ENCODE measurements at regions not wholly inside any gene's neighbourhood (a gene's known extent, or its start where the extent isn't known, plus 50 kb on each side); places are given as distances from the start of the nearest gene placed in this dataset.

- TF ChIP-seq CBX5 (IDR thresholded peaks at IDR 0.05; ENCODE audit: low read depth, low read length) = no peak
- no peak for TF ChIP-seq EP300 (IDR thresholded peaks at IDR 0.05; ENCODE audit: borderline replicate concordance in 1 of 2, low read depth in 2 of 2, low read length in 2 of 2)
- TF ChIP-seq SUZ12 (IDR thresholded peaks at IDR 0.05; ENCODE audit: low read length) = no peak
These were observed 772.9 kb downstream of the SORCS3 start (continued) for GRCh38 chr10:105413997-105414396.
